ENCODE measurements at regions not wholly inside any gene's neighbourhood (a gene's known extent, or its start where the extent isn't known, plus 50 kb on each side); places are given as distances from the start of the nearest gene placed in this dataset.

GRCh38 chr7:138289864-138290263 is 170.2 kb upstream of the TRIM24 start:
- H3K4me3 ChIP-seq: no peak overlapping the region
- peaks cover 7% of the 10 kb centered on the region for H3K9me3 ChIP-seq (replicated peaks)
- DNase-seq (ENCODE audit: low read depth in 1 of 2, low spot score in 2 of 2): no peak
- H3K4me1 ChIP-seq (replicated peaks): no peaks in the 10 kb centered on the region
- H3K36me3 ChIP-seq: no peaks in the 10 kb centered on the region
- H3K27me3 ChIP-seq (replicated peaks): no peaks in the 10 kb centered on the region
- no peak overlapping the region for H3K27ac ChIP-seq

DNA sequence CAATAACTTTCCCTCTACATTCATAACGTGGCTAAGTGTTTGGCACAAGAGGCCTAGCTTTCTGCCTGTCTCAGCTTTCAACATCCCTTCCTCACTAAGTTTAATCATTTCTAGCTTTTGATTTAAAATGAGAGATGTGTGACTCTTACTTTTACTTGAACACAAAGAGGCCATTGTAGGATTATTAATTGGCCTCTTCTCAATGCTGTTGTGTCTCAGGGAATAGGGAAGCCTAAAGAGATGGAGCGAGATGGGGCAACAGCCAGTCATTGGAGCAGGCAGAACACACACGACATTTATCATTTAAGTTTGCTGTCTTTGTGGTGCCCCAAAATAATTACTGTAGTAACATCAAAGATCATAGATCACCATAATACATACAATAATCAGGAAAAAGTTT is 167.1 kb upstream of the TRIM24 start:
- peaks cover 4% of the 10 kb centered on the region; the same call in 1 of the 2 replicates for H3K9me3 ChIP-seq (replicated peaks)
- H3K4me1 ChIP-seq (replicated peaks): no peaks in the 10 kb centered on the region
- H3K4me3 ChIP-seq: no peak overlapping the region
- H3K36me3 ChIP-seq: no peaks in the 10 kb centered on the region
- H3K27me3 ChIP-seq (replicated peaks): no peaks in the 10 kb centered on the region
- H3K27ac ChIP-seq: no peak overlapping the region
- no peak for DNase-seq (ENCODE audit: low read depth in 1 of 2, low spot score in 2 of 2)

DNA sequence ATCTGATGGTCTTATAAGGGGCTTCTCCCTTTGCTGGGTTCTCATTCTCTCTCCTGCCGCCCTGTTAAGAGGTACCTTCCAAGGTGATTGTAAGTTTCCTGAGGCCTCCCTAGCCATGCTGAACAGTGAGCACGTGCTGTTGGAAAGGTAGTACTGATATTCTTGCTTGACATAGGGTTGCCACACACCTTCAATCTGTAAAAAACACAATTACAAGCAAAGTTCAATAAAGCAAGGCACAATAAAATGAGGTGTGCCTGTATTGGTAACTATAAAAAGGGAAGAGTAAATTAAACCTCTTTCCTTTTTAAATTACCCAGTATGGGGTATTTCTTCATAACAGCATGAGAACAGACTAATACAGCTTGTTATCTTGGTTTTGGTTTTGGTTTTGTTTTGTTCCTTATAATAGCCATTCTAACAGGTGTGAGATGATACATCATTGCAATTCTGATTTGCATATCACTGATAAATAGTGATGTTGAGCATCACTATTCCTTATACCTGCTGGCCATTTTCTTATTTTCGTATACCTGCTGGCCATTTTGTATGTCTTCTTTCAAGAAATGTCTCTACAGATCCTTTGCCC is 164.9 kb upstream of the TRIM24 start:
- H3K36me3 ChIP-seq: no peaks in the 10 kb centered on the region
- H3K4me3 ChIP-seq: no peak overlapping the region
- H3K4me1 ChIP-seq (replicated peaks): no peaks in the 10 kb centered on the region
- H3K27me3 ChIP-seq (replicated peaks): no peaks in the 10 kb centered on the region
- H3K27ac ChIP-seq: no peak overlapping the region
- DNase-seq (ENCODE audit: low read depth in 1 of 2, low spot score in 2 of 2): no peak
- H3K9me3 ChIP-seq (replicated peaks): peaks cover 4% of the 10 kb centered on the region; the same call in 1 of the 2 replicates

DNA sequence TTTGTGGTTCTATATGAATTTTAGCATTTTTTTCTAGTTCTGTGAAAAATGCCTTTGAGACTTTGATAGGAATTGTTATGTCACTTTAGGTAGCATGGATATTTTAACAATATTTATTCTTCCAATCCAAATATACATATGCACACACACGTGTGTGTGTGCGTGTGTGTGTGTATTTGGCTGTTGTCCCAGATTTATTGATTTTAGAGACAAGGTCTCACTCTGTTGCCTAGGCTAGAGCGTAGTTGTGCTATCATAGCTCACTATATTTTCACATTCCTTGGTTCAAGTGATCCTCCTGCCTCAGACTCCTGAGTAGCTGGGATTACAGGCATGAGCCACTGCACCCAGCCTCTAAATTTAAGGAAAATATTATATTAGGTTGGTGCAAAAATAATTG is 162.5 kb upstream of the TRIM24 start:
- Histone ChIP-seq H3K27me3 (replicated peaks) (no peaks in the 10 kb centered on the region), H3K27ac (no peak overlapping the region), H3K4me1 (replicated peaks) (no peaks in the 10 kb centered on the region), H3K9me3 (replicated peaks) (no peaks in the 10 kb centered on the region; the same call in 1 of the 2 replicates), H3K36me3 (no peaks in the 10 kb centered on the region), H3K4me3 (no peak overlapping the region)
- DNase-seq (ENCODE audit: low read depth in 1 of 2, low spot score in 2 of 2): no peak

GRCh38 chr7:138299066-138299465 is 161.0 kb upstream of the TRIM24 start:
- Histone ChIP-seq H3K27ac (no peak overlapping the region), H3K36me3 (no peaks in the 10 kb centered on the region), H3K4me3 (no peak overlapping the region), H3K27me3 (replicated peaks) (no peaks in the 10 kb centered on the region), H3K4me1 (replicated peaks) (no peaks in the 10 kb centered on the region), H3K9me3 (replicated peaks) (no peaks in the 10 kb centered on the region; the same call in 1 of the 2 replicates)
- DNase-seq (ENCODE audit: low read depth in 1 of 2, low spot score in 2 of 2): no peak

DNA sequence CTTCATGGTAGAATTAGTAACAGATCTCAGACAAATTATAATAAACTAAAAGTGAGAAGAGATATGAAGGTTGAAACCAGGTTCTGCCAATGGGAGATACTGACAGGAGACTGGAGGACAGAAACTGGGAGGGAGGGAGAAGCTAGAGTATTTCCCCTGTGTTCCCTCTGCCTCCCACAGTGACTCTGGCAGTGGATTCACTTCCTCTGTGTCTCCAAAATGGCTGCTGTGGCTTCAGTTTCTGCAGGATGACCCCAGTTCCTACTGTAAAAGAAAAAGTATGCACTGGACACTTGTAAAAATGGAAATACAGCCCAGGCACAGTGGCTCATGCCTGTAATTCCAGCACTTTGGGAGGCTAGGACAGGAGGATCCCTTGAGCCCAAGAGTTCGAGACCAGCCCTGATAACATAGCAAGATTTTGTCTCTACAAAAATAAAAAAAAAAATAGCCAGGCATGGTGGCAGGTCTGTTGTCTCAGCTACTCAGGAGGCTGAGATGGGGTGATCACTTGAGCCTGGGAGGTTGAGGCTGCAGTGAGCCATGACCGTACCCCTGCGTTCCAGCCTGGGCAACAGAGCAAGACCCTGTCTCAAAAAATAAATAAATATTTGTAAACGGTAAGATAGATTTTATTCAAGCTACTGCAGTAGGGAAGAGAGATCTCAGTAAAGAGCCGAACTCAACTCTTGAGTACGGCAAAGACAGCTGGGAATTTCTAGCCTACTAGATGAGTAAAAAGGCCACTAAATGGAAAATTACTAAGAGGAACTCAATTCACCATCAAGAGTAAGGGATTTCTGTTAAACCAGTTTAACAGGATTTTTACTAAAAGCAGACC is 156.6 kb upstream of the TRIM24 start:
- Histone ChIP-seq H3K36me3 (no peaks in the 10 kb centered on the region), H3K27ac (no peak overlapping the region), H3K9me3 (replicated peaks) (no peaks in the 10 kb centered on the region), H3K27me3 (replicated peaks) (no peaks in the 10 kb centered on the region), H3K4me1 (replicated peaks) (no peaks in the 10 kb centered on the region), H3K4me3 (no peak overlapping the region)
- DNase-seq (ENCODE audit: low read depth in 1 of 2, low spot score in 2 of 2): no peak

GRCh38 chr7:138304071-138304320 is 156.1 kb upstream of the TRIM24 start:
- no peak overlapping the region for H3K4me3 ChIP-seq
- H3K27ac ChIP-seq: no peak overlapping the region
- H3K27me3 ChIP-seq (replicated peaks): no peaks in the 10 kb centered on the region
- no peak for DNase-seq (ENCODE audit: low read depth in 1 of 2, low spot score in 2 of 2)
- H3K9me3 ChIP-seq (replicated peaks): no peaks in the 10 kb centered on the region
- no peaks in the 10 kb centered on the region for H3K36me3 ChIP-seq
- H3K4me1 ChIP-seq (replicated peaks): no peaks in the 10 kb centered on the region

DNA sequence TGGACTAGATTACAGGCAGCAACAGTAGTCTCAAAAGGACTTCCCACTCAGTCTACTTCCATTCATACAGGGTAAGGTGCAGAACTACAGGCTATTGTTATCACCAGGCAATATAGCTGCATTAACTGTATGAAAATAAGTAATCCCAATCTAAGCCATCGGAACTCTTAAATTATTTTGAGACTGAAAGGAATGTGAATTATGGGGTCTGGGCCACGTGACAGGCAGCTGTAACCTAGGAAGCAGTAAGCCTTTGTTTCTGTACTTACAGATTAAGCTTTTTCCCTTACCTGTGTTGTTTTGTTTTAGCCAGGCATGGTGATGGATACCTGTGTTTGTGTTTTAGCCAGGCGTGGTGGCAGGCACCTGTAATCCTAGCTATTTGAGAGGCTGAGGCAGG is 152.4 kb upstream of the TRIM24 start:
- H3K9me3 ChIP-seq (replicated peaks): no peaks in the 10 kb centered on the region
- H3K4me1 ChIP-seq (replicated peaks): no peaks in the 10 kb centered on the region
- no peaks in the 10 kb centered on the region for H3K36me3 ChIP-seq
- no peak for DNase-seq (ENCODE audit: low read depth in 1 of 2, low spot score in 2 of 2)
- no peaks in the 10 kb centered on the region for H3K27me3 ChIP-seq (replicated peaks)
- no peak overlapping the region for H3K27ac ChIP-seq
- no peak overlapping the region for H3K4me3 ChIP-seq

GRCh38 chr7:138308136-138308535 is 151.9 kb upstream of the TRIM24 start:
- no peak overlapping the region for H3K27ac ChIP-seq
- no peaks in the 10 kb centered on the region for H3K36me3 ChIP-seq
- H3K4me1 ChIP-seq (replicated peaks): no peaks in the 10 kb centered on the region
- no peaks in the 10 kb centered on the region for H3K27me3 ChIP-seq (replicated peaks)
- H3K9me3 ChIP-seq (replicated peaks): no peaks in the 10 kb centered on the region
- no peak for DNase-seq (ENCODE audit: low read depth in 1 of 2, low spot score in 2 of 2)
- H3K4me3 ChIP-seq: no peak overlapping the region

GRCh38 chr7:138309186-138309585 is 150.9 kb upstream of the TRIM24 start:
- Histone ChIP-seq H3K4me3 (no peak overlapping the region), H3K9me3 (replicated peaks) (no peaks in the 10 kb centered on the region), H3K4me1 (replicated peaks) (no peaks in the 10 kb centered on the region), H3K27ac (no peak overlapping the region), H3K36me3 (no peaks in the 10 kb centered on the region), H3K27me3 (replicated peaks) (no peaks in the 10 kb centered on the region)
- DNase-seq (ENCODE audit: low read depth in 1 of 2, low spot score in 2 of 2): no peak

DNA sequence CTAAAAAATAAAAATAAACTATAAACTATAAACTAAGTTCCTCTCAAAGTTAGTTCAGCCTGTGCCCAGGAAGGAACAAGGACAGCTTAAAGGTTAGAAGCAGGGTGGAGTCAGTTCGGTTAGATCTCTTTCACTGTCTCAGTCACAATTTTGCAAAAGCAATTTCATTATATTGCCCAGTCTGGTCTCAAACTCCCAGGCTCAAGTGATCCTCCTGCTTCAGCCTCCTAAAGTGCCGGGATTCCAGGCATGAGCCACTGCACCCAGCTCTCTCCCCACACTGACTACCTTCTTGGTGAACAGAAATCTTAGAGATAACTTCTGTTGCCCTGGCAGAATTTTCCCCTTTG is 146.3 kb upstream of the TRIM24 start:
- H3K36me3 ChIP-seq: no peaks in the 10 kb centered on the region
- no peak overlapping the region for H3K4me3 ChIP-seq
- no peak for DNase-seq (ENCODE audit: low read depth in 1 of 2, low spot score in 2 of 2)
- H3K27me3 ChIP-seq (replicated peaks): no peaks in the 10 kb centered on the region
- H3K27ac ChIP-seq: no peak overlapping the region
- H3K4me1 ChIP-seq (replicated peaks): no peaks in the 10 kb centered on the region
- no peaks in the 10 kb centered on the region for H3K9me3 ChIP-seq (replicated peaks)

- no peaks in the 10 kb centered on the region for H3K9me3 ChIP-seq (replicated peaks)
- H3K4me3 ChIP-seq: no peak overlapping the region
- DNase-seq (ENCODE audit: low read depth in 1 of 2, low spot score in 2 of 2): no peak
- no peaks in the 10 kb centered on the region for H3K36me3 ChIP-seq
- no peaks in the 10 kb centered on the region for H3K27me3 ChIP-seq (replicated peaks)
- no peak overlapping the region for H3K27ac ChIP-seq
- no peaks in the 10 kb centered on the region for H3K4me1 ChIP-seq (replicated peaks)
Measured at GRCh38 chr7:138316421-138317043, 143.5 kb upstream of the TRIM24 start.

- no peak for DNase-seq (ENCODE audit: low read depth in 1 of 2, low spot score in 2 of 2)
- no peaks in the 10 kb centered on the region for H3K9me3 ChIP-seq (replicated peaks)
- no peak overlapping the region for H3K27ac ChIP-seq
- no peaks in the 10 kb centered on the region for H3K4me1 ChIP-seq (replicated peaks)
- H3K4me3 ChIP-seq: no peak overlapping the region
- H3K27me3 ChIP-seq (replicated peaks): no peaks in the 10 kb centered on the region
- H3K36me3 ChIP-seq: no peaks in the 10 kb centered on the region
Measured at GRCh38 chr7:138317044-138317596, 142.9 kb upstream of the TRIM24 start.

- Histone ChIP-seq H3K27me3 (replicated peaks) (no peaks in the 10 kb centered on the region), H3K9me3 (replicated peaks) (0 out of 2 replicates have a peak, but pooled peaks cover 5% of the 10 kb centered on the region), H3K4me3 (no peak overlapping the region), H3K27ac (no peak overlapping the region), H3K4me1 (replicated peaks) (no peaks in the 10 kb centered on the region), H3K36me3 (no peaks in the 10 kb centered on the region)
- DNase-seq (ENCODE audit: low read depth in 1 of 2, low spot score in 2 of 2): no peak
Measured at GRCh38 chr7:138324941-138325340, 135.1 kb upstream of the TRIM24 start.

All from SJSA1 (cell line).